ENCODE measurements at regions not wholly inside any gene's neighbourhood (a gene's known extent, or its start where the extent isn't known, plus 50 kb on each side); places are given as distances from the start of the nearest gene placed in this dataset.
"Not testable (repeated sequence)": the region's sequence is repeated elsewhere in the genome, so short reads cannot be mapped to it uniquely, and the experiment has no call there.

- no peak for DNase-seq
These were observed 805.5 kb upstream of the KIF2B start for GRCh38 chr17:53017227-53017626.

GRCh38 chr17:53016085-53016484, 806.6 kb upstream of the KIF2B start:
- DNase-seq, result no peak

GRCh38 chr17:53012364-53012763, 810.4 kb upstream of the KIF2B start:
- no peak for DNase-seq

- no peak for DNase-seq
These were observed 816.7 kb upstream of the KIF2B start for GRCh38 chr17:53006006-53006405.

GRCh38 chr17:53004902-53005301, 817.8 kb upstream of the KIF2B start:
- DNase-seq, result no peak

GRCh38 chr17:52995881-52996280, 826.8 kb upstream of the KIF2B start:
- DNase-seq, result no peak

GRCh38 chr17:52995147-52995546, 827.6 kb upstream of the KIF2B start:
- no peak for DNase-seq

- DNase-seq, result no peak
These were observed 827.6 kb upstream of the CA10 start for GRCh38 chr17:52986056-52986662.

- no peak for DNase-seq
These were observed 823.8 kb upstream of the CA10 start for GRCh38 chr17:52982331-52982730.

- no peak for DNase-seq
These were observed 821.4 kb upstream of the CA10 start for GRCh38 chr17:52979921-52980320.

- DNase-seq, result no peak
These were observed 807.3 kb upstream of the CA10 start for GRCh38 chr17:52965856-52966255.

GRCh38 chr17:52961751-52962150, 803.2 kb upstream of the CA10 start:
- not testable (repeated sequence) for DNase-seq

- DNase-seq, result no peak
These were observed 798.9 kb upstream of the CA10 start for GRCh38 chr17:52957411-52957810.

GRCh38 chr17:52947418-52947817, 788.9 kb upstream of the CA10 start:
- DNase-seq, result no peak

- DNase-seq, result no peak
These were observed 780.2 kb upstream of the CA10 start for GRCh38 chr17:52938623-52939230.

GRCh38 chr17:52930581-52930980, 772.1 kb upstream of the CA10 start:
- DNase-seq, result no peak

- no peak for DNase-seq
These were observed 771.6 kb upstream of the CA10 start for GRCh38 chr17:52930145-52930544.

GRCh38 chr17:52923658-52924057, 765.1 kb upstream of the CA10 start:
- no peak for DNase-seq

- no peak for DNase-seq
These were observed 740.7 kb upstream of the CA10 start for GRCh38 chr17:52899235-52899634.

GRCh38 chr17:52895272-52895671, 736.8 kb upstream of the CA10 start:
- DNase-seq, result no peak

GRCh38 chr17:52892334-52892733, 733.8 kb upstream of the CA10 start:
- DNase-seq, result no peak

GRCh38 chr17:52885882-52886281, 727.4 kb upstream of the CA10 start:
- DNase-seq, result no peak

GRCh38 chr17:52883907-52884491, 725.5 kb upstream of the CA10 start:
- DNase-seq, result not testable (repeated sequence)

GRCh38 chr17:52846767-52847166, 688.3 kb upstream of the CA10 start:
- DNase-seq, result not testable (repeated sequence)

- no peak for DNase-seq
These were observed 683.5 kb upstream of the CA10 start for GRCh38 chr17:52841971-52842370.
